BJ (cell line): ENCODE measurements at regions not wholly inside any gene's neighbourhood (a gene's known extent, or its start where the extent isn't known, plus 50 kb on each side); places are given as distances from the start of the nearest gene placed in this dataset.
"Not testable (repeated sequence)": the region's sequence is repeated elsewhere in the genome, so short reads cannot be mapped to it uniquely, and the experiment has no call there.

ENCODE experiments used
- CTCF ChIA-PET: fragments of 350-600 bp; formaldehyde crosslinking; extraction: SDS; loops from one replicate; lab custom pipeline; 2021; ENCODE audit warnings: antibody characterized with exemption, inconsistent platforms; lab: Yijun Ruan, JAX
- POLR2A ChIA-PET: fragments of 300-600 bp; sonication (Branson Sonifier 250); formaldehyde crosslinking; extraction: SDS; loops from one replicate; lab custom pipeline; 2021; ENCODE audit warnings: antibody characterized with exemption; lab: Charles Lee
- DNase-seq: peaks from one replicate; pipeline ENCODE4 v3.0.0-alpha.2; 2011; ENCODE audit warnings: low read depth
- H3K27me3 ChIP-seq: 2 replicates; pipeline ENCODE4 v1.6.0; 2011; ENCODE audit warnings: low read length; ENCODE audit not compliant: control insufficient read depth, insufficient read depth
- H3K36me3 ChIP-seq: 2 replicates; pipeline ENCODE4 v1.5.1; 2011; ENCODE audit warnings: low read length; ENCODE audit not compliant: control insufficient read depth, insufficient read depth
- H3K4me3 ChIP-seq: 2 replicates; pipeline ENCODE4 v1.5.1; 2011; ENCODE audit warnings: low read depth, mild to moderate bottlenecking, control low read depth, low read length
- TF ChIP-seq, protein P1 (sequence below): IDR thresholded peaks from 2 replicates; pipeline ENCODE4 v1.5.1; 2011; ENCODE audit warnings: low read depth, mild to moderate bottlenecking, control low read depth, inconsistent platforms, low read length, moderate library complexity; ENCODE audit not compliant: insufficient read depth

GRCh38 chr12:102281231-102281630, 83.6 kb upstream of the PMCH start:
- Histone ChIP-seq H3K27me3 (no peaks in the 10 kb centered on the region), H3K36me3 (no peaks in the 10 kb centered on the region), H3K4me3 (no peak overlapping the region)
- CTCF ChIA-PET, result interaction anchor here (1.5 kb wide), 1 partner anchor 19 kb away, joined by 5 read pairs; no protein-coding TSS in a partner anchor
- no peak for DNase-seq
- TF ChIP-seq, protein P1, sequence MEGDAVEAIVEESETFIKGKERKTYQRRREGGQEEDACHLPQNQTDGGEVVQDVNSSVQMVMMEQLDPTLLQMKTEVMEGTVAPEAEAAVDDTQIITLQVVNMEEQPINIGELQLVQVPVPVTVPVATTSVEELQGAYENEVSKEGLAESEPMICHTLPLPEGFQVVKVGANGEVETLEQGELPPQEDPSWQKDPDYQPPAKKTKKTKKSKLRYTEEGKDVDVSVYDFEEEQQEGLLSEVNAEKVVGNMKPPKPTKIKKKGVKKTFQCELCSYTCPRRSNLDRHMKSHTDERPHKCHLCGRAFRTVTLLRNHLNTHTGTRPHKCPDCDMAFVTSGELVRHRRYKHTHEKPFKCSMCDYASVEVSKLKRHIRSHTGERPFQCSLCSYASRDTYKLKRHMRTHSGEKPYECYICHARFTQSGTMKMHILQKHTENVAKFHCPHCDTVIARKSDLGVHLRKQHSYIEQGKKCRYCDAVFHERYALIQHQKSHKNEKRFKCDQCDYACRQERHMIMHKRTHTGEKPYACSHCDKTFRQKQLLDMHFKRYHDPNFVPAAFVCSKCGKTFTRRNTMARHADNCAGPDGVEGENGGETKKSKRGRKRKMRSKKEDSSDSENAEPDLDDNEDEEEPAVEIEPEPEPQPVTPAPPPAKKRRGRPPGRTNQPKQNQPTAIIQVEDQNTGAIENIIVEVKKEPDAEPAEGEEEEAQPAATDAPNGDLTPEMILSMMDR, result no peak
- POLR2A ChIA-PET, result no interaction called here

DNA sequence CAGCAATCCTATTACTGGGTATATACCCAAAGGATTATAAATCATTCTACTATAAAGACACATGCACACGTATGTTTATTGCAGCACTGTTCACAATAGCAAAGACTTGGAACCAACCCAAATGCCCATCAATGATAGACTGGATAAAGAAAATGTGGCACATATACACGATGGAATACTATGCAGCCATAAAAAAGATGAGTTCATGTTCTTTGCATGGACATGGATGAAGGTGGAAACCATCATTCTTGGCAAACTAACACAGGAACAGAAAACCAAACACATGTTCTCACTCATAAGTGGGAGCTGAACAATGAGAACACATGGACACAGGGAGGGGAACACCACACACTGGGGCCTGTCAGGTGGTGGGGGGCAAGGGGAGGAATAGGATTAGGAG, 58.1 kb upstream of the PMCH start:
- CTCF ChIA-PET, DNase-seq: not testable (repeated sequence)

GRCh38 chr12:102251005-102251404, 53.4 kb upstream of the PMCH start:
- H3K36me3 ChIP-seq, H3K27me3 ChIP-seq, POLR2A ChIA-PET, DNase-seq, H3K4me3 ChIP-seq: not testable (repeated sequence)
- CTCF ChIA-PET, result interaction anchor here (0.6 kb wide), 1 partner anchor 516 kb away, joined by 3 read pairs; no protein-coding TSS in a partner anchor

More for the DNA sequence above, 58.1 kb upstream of the PMCH start:
- H3K27me3 ChIP-seq, POLR2A ChIA-PET, H3K36me3 ChIP-seq, H3K4me3 ChIP-seq: not testable (repeated sequence)

- TF ChIP-seq, protein P1, result no peak
- no peaks in the 10 kb centered on the region for H3K36me3 ChIP-seq
- no peak for DNase-seq
- no peak overlapping the region for H3K4me3 ChIP-seq
- H3K27me3 ChIP-seq, result no peaks in the 10 kb centered on the region
- CTCF ChIA-PET, result no interaction called here
- POLR2A ChIA-PET, result no interaction called here
These were observed 51.6 kb upstream of the PMCH start for GRCh38 chr12:102249079-102249841.
